NT2/D1 (cell line): ENCODE measurements at regions not wholly inside any gene's neighbourhood (a gene's known extent, or its start where the extent isn't known, plus 50 kb on each side); places are given as distances from the start of the nearest gene placed in this dataset.

Experiments used
- SUZ12 ChIP-seq: IDR thresholded peaks from 2 replicates; pipeline ENCODE4 v1.6.1; 2011; ENCODE audit not compliant: insufficient read length, insufficient read depth; ENCODE audit errors: extremely low read depth
- ZNF274 ChIP-seq: IDR thresholded peaks from 2 replicates; pipeline ENCODE4 v1.6.1; 2011; ENCODE audit warnings: mild to moderate bottlenecking, low read depth, low read length

GRCh38 chr12:127043731-127044130 lies 1223.2 kb upstream of the TMEM132C start:
- TF ChIP-seq ZNF274: no peak
- no peak for TF ChIP-seq SUZ12
